Stimulated activated CD4-positive, alpha-beta T cell treated with anti-CD3 and anti-CD28 coated beads, TNF-alpha, amount 100 ng/mL, for 24 hours (primary cell): ENCODE measurements at regions not wholly inside any gene's neighbourhood (a gene's known extent, or its start where the extent isn't known, plus 50 kb on each side); places are given as distances from the start of the nearest gene placed in this dataset.
"Not testable (repeated sequence)": the region's sequence is repeated elsewhere in the genome, so short reads cannot be mapped to it uniquely, and the experiment has no call there.

Experiments
- DNase-seq, 3 experiments: peaks; one replicate each; pipeline ENCODE4 v3.0.0-alpha.2; 2020; ENCODE audit warnings: low read depth in 3 of 3

GRCh38 chr3:30467596-30468238 is 138.7 kb upstream of the TGFBR2 start:
- no peak for DNase-seq

- DNase-seq: no peak
These were observed 137.3 kb upstream of the TGFBR2 start for GRCh38 chr3:30469133-30469532.

- no peak for DNase-seq
These were observed 135.9 kb upstream of the TGFBR2 start for GRCh38 chr3:30470496-30470895.

DNA sequence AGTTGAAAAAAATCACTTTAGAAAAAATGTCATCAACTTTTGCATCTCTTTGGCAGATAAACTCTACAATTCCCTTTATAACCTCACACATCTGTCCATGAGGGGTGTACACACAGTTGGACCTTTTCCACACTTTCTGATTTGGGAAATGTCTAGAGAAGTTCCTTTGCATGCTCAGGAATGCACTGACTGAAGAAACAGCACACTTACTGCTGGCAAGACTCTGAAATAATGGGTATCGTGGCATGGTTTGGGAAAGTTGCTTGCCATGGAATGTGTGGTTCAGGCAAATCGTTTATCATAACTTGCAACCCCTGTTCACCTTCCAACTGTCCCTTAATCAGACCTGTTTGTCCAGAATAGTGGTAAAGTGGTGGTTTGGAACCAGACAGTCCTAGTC is 135.3 kb upstream of the TGFBR2 start:
- DNase-seq: no peak

DNA sequence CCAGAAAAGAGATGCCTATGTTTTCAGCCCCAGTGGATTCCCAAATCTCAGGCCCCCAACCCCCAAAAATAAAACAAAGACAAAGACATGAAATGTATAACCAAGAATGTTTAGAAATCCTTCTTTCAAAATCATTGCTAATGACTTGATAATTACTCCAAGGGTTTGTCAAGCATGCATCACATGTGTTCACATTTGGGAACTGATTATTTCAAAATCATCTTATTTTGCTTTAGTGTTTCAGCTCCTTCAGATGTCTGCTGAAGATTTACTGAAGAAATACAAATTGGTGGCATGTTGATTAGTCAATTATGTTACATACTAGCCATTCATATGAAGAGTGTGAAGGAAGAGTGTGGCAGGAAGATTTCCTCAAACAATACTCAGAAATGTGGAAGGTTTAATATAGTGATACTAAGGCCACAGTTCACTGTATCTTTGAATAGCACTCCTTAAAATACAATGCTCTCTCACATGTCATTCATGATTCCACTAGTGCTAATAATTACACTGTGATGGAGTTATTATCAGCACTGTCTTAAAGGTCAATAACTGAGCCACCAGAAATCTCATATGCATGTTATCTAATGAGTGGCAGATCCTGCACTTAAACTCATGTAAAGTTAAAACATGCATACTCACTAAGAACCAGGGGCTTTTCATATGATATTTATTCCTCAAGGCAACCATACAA is 134.5 kb upstream of the TGFBR2 start:
- no peak for DNase-seq

DNA sequence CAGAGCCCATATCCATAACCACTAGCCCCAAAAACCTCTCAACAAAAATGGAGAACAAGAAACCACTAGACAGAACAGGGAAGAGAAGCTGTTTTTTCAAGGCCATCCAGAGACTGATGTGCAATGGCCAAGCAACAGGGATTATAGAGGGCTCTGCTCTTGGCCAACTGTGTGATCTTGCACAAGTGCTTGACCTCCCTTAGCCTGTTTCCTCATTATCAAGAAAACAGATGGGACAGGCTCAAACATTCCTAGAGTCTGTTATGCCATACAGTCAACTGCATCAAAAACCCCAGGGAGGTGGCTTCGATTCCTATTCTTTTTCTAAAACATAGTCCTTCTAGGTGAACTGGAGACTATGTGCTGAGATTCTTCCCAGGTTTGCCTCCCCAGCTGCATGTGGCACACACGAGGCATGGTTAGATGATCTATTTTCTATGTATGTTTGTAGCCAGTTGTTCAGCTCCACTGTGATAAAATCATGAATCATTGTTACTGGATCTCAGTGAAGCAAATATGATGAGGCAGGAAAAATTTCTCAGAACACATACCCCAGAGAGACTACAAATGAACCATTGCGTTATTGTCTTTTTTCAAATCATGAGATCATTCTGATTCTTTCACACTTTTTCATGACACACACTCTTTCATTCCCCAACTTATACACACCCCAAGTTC is 132.9 kb upstream of the TGFBR2 start:
- DNase-seq: no peak

DNA sequence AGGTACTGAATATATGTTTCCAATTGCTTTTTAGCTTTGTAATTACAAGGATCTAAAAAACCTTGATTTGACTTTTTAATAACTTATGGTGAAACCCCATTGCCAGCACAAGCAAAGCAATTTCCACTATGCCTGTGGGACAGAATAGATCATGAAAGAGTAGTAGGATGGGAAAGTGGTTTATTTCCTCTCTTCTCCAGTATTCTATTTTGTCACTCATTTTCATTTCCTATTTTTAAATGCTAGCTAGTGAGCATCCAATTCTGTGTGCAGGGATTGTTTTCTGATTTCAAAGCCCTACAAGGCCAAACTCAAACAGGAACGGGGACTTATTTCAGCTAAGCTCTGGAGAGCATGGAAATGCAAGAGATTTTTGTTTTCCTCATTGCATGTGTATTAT is 132.0 kb upstream of the TGFBR2 start:
- DNase-seq: no peak

DNA sequence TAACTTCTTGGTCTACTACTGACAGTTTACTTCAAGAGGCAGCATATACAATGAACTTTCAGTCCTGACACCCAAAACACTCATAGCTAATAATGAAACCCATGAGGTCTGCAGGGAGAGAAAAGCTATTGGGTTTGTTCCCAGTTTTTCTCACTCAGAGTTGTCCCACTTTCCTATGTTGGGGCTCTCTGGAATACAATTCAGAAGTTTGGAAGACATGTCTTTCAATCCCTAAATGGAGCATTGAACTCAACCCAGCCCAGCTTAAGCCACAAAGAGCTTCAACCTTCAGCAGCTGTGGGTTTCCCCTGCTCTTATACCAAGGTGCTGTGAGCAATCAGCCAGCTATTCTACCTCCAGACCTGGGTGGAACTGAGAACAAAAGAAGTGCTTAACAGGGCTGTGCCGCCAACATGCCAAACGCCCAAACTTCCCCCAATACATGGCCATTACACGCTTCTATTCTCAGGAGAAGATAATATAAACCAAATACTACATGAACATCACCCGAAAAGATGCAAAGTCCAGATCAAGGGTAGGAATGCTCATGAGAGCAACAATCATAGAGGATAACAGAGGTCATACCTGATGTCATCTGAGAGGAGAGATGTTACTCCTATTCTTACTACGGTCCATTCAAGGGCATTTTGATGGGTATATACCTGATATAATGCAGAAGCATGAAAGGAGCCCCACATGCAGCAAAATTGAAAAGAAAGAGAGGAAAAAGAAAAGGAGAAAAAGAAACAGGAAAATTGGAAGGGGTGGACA is 131.2 kb upstream of the TGFBR2 start:
- peak in 2 of 3 experiments; percentile 1 to 4 for DNase-seq

- no peak for DNase-seq
These were observed 130.6 kb upstream of the TGFBR2 start for GRCh38 chr3:30475809-30476178.

GRCh38 chr3:30476368-30477084 is 129.9 kb upstream of the TGFBR2 start:
- no peak for DNase-seq

DNA sequence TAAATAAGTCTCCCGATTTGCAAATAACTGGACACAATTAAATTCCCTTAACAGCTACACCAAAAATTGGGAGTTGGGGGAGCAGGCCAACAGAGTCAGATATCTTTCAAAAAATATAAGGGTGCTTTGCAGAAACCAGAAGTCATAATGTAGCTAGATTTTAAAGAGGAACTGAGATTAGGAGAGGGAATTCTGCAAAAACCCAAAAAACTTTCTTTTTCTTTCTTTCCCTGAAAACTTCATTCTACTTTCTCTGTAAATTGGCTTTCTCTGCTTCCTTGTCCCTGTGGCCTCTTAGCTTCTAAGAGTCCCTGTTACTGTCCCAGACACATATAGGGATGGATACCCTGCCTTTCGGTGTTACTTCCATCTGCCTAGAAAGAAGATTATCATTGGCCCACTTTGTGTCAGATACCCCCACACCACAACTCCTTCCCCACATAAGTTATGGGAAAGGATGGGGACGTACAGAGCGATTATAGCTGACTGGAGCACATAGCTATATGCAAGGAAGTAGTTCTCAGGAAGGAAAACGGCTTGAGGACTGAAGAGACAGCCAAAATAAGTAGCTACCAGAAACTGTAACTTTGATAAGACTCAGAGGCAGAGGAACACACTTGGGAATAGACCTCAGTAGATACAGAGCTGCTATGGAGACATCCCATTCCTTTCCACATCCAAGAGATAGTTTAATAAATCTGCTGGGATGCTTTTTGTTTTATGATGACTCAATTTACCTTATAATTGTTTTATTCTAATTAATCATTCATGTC is 129.1 kb upstream of the TGFBR2 start:
- no peak for DNase-seq

DNA sequence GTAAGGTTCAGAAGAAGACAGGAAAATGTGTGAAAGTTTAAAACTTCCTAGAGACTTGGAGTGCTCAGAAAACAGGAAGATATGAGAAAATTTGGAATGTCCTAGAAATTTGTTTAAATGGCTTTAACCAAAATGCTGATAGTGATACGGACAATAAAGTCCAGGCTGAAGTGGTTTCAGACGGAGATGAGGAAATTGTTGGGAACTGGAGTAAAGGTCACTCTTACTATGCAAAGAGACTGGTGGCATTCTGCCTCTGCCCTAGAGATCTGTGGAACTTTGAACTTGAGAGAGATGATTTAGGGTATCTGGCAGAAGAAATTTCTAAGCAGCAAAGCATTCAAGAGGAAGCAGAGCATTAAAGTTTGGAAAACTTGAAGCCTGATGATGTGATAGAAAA is 126.7 kb upstream of the TGFBR2 start:
- not testable (repeated sequence) for DNase-seq

DNA sequence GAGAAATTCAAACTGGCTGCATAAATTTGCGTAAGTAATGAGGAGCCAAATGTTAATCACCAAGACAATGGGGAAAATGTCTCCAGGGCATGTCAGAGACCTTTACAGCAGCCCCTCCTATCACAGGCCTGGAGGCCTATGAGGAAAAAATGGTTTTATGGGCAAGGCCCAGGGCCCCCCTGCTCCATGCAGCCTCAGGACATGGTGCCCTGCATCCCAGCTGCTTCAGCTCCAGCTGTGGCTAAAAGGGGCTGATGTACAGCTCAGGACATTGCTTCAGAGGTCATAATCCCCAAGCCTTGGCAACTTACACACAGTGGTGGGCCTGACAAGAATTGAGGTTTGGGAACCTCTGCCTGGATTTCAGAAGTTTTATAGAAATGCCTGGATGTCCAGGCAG is 126.2 kb upstream of the TGFBR2 start:
- not testable (repeated sequence) for DNase-seq

GRCh38 chr3:30480587-30480986 is 125.8 kb upstream of the TGFBR2 start:
- DNase-seq: no peak

DNA sequence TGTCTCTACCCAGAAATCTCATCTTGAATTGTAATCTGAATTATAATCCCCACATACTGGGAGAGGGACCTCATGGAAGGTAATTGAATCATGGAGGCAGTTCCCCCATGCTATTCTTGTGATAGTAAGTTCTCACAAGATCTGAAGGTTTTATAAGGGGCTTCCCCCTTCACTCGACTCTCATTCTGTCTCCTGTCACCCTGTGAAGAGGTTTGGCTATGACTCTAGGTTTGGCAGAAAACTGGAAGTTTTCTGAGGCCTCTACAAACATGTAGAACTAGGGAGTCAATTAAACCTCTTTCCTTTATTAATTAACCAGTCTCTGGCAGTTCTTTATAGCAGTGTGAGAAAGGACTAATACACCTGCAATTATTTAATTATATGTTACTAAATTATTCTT is 125.2 kb upstream of the TGFBR2 start:
- DNase-seq: no peak

GRCh38 chr3:30484229-30484628 is 122.2 kb upstream of the TGFBR2 start:
- DNase-seq: not testable (repeated sequence)

GRCh38 chr3:30486368-30486767 is 120.0 kb upstream of the TGFBR2 start:
- no peak for DNase-seq

- no peak for DNase-seq
These were observed 118.2 kb upstream of the TGFBR2 start for GRCh38 chr3:30488070-30488756.

- no peak for DNase-seq
These were observed 113.8 kb upstream of the TGFBR2 start for GRCh38 chr3:30492322-30493192.
